Heart left ventricle (tissue), 13 donors: ENCODE measurements at regions not wholly inside any gene's neighbourhood (a gene's known extent, or its start where the extent isn't known, plus 50 kb on each side); places are given as distances from the start of the nearest gene placed in this dataset.

Source experiments
- CTCF ChIP-seq, 12 donors: fragments of 200-600 bp; sonication (generic) in 4 of 12; IDR thresholded peaks; one replicate each; pipeline versions ENCODE4 v1.5.0 to v1.8.0; 2018 to 2022; ENCODE audit warnings: antibody characterized with exemption in 12 of 12, mild to moderate bottlenecking in 5 of 12
- POLR2A ChIP-seq, 2 donors: fragments of 450-650 bp; IDR thresholded peaks; one replicate each; pipeline ENCODE4 v1.6.1; 2017; ENCODE audit warnings: antibody characterized with exemption in 2 of 2, mild to moderate bottlenecking in 2 of 2, moderate library complexity in 2 of 2
- donor health status: ischemic (EF 13 %, LVEDD 7.1; RV severe dilation, severe dysfunction).
- donor health status: DM: no; HTN: yes; CAD: no.
- donor health status: DM: no; HTN: no; CAD: no.
- donor health status: ischemic (EF 25% LVEDD 6.9; RV normal size, moderate dysfunction).
- donor health status: ischemic (EF 25% LVEDD 5.7; RV mildly dilated, moderate dysfunction).
- donor health status: ischemic (EF 35%, LVEDD 5.7; RV mildly dilated, moderate dysfunction).
- donor health status: nonischemic (EF 11% LVEDD 7.7; RV severe dilation, severe dysfunction).
- donor health status: DM: yes; HTN: yes; CAD: no.
- donor health status: PGD.
- donor health status: ischemic (EF 29% LVEDD 5.4; RV normal size, mild dysfunction).
- donor health status: nonischemic (EF 23%, LVEDD 6.1; RV moderate dilation, normal function).

DNA sequence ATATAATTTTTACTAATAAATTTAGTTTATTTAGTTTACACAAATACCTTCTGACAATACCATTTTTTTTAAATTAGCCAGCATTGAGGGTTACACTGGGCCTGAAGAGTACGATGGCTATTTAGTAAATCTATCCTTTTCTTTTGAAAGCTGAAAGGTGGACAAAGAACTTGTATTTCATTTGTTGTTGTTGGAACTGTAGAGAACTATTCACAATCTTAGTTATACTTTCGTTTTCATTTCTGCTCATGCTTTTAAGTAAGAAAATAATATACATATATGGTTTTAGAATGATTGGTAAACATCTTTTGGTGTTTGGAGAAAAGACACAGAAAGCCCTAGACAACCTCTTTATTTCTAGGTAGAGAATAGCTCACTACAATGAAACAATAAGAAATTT, 165.3 kb upstream of the FAM83B start:
- TF ChIP-seq CTCF (IDR thresholded peaks at IDR 0.05) (no peak), POLR2A (IDR thresholded peaks at IDR 0.05) (no peak)
